ENCODE measurements at regions not wholly inside any gene's neighbourhood (a gene's known extent, or its start where the extent isn't known, plus 50 kb on each side); places are given as distances from the start of the nearest gene placed in this dataset.
"Not testable (repeated sequence)": the region's sequence is repeated elsewhere in the genome, so short reads cannot be mapped to it uniquely, and the experiment has no call there.

- Histone ChIP-seq H3K9ac (ENCODE audit: low read depth, low read length) (no peak overlapping the region), H3K9me3 (ENCODE audit: control insufficient read depth, insufficient read depth, low read length) (no peaks in the 10 kb centered on the region), H3K4me1 (ENCODE audit: control insufficient read depth, insufficient read depth, low read length) (no peaks in the 10 kb centered on the region), H3K36me3 (ENCODE audit: control insufficient read depth, insufficient read depth, low read length) (no peaks in the 10 kb centered on the region), H3K4me3 (ENCODE audit: low read depth, low read length) (no peak overlapping the region), H3K27me3 (ENCODE audit: control insufficient read depth, insufficient read depth, low read length) (no peaks in the 10 kb centered on the region)
Observed at GRCh38 chr3:86830566-86830965, 160.4 kb downstream of the VGLL3 start.

GRCh38 chr3:86828751-86829150 is 162.2 kb downstream of the VGLL3 start:
- H3K9me3 ChIP-seq (ENCODE audit: control insufficient read depth, insufficient read depth, low read length) = no peaks in the 10 kb centered on the region
- H3K27me3 ChIP-seq (ENCODE audit: control insufficient read depth, insufficient read depth, low read length) = no peaks in the 10 kb centered on the region
- H3K4me1 ChIP-seq (ENCODE audit: control insufficient read depth, insufficient read depth, low read length) = no peaks in the 10 kb centered on the region
- no peak overlapping the region for H3K9ac ChIP-seq (ENCODE audit: low read depth, low read length)
- H3K4me3 ChIP-seq (ENCODE audit: low read depth, low read length) = no peak overlapping the region
- H3K36me3 ChIP-seq (ENCODE audit: control insufficient read depth, insufficient read depth, low read length) = no peaks in the 10 kb centered on the region

GRCh38 chr3:86827582-86827981 is 163.4 kb downstream of the VGLL3 start:
- not testable (repeated sequence) for H3K9me3 ChIP-seq (ENCODE audit: control insufficient read depth, insufficient read depth, low read length); H3K9ac ChIP-seq (ENCODE audit: low read depth, low read length); H3K36me3 ChIP-seq (ENCODE audit: control insufficient read depth, insufficient read depth, low read length); H3K4me1 ChIP-seq (ENCODE audit: control insufficient read depth, insufficient read depth, low read length); H3K4me3 ChIP-seq (ENCODE audit: low read depth, low read length); H3K27me3 ChIP-seq (ENCODE audit: control insufficient read depth, insufficient read depth, low read length)

- Histone ChIP-seq H3K9ac (ENCODE audit: low read depth, low read length) (no peak overlapping the region), H3K9me3 (ENCODE audit: control insufficient read depth, insufficient read depth, low read length) (no peaks in the 10 kb centered on the region), H3K4me1 (ENCODE audit: control insufficient read depth, insufficient read depth, low read length) (no peaks in the 10 kb centered on the region), H3K4me3 (ENCODE audit: low read depth, low read length) (no peak overlapping the region), H3K36me3 (ENCODE audit: control insufficient read depth, insufficient read depth, low read length) (no peaks in the 10 kb centered on the region), H3K27me3 (ENCODE audit: control insufficient read depth, insufficient read depth, low read length) (no peaks in the 10 kb centered on the region)
Observed at GRCh38 chr3:86826292-86826691, 164.7 kb downstream of the VGLL3 start.

- Histone ChIP-seq H3K4me1 (ENCODE audit: control insufficient read depth, insufficient read depth, low read length) (peaks cover 8% of the 10 kb centered on the region), H3K9me3 (ENCODE audit: control insufficient read depth, insufficient read depth, low read length) (no peaks in the 10 kb centered on the region), H3K36me3 (ENCODE audit: control insufficient read depth, insufficient read depth, low read length) (no peaks in the 10 kb centered on the region), H3K4me3 (ENCODE audit: low read depth, low read length) (no peak overlapping the region), H3K9ac (ENCODE audit: low read depth, low read length) (no peak overlapping the region), H3K27me3 (ENCODE audit: control insufficient read depth, insufficient read depth, low read length) (no peaks in the 10 kb centered on the region)
Observed at GRCh38 chr3:86815880-86816279, 175.1 kb downstream of the VGLL3 start.

GRCh38 chr3:86814918-86815655 is 175.9 kb downstream of the VGLL3 start:
- no peaks in the 10 kb centered on the region for H3K9me3 ChIP-seq (ENCODE audit: control insufficient read depth, insufficient read depth, low read length)
- H3K4me1 ChIP-seq (ENCODE audit: control insufficient read depth, insufficient read depth, low read length) = peaks cover 8% of the 10 kb centered on the region
- H3K27me3 ChIP-seq (ENCODE audit: control insufficient read depth, insufficient read depth, low read length) = no peaks in the 10 kb centered on the region
- H3K36me3 ChIP-seq (ENCODE audit: control insufficient read depth, insufficient read depth, low read length) = no peaks in the 10 kb centered on the region
- H3K4me3 ChIP-seq (ENCODE audit: low read depth, low read length) = no peak overlapping the region
- H3K9ac ChIP-seq (ENCODE audit: low read depth, low read length) = no peak overlapping the region

GRCh38 chr3:86814321-86814720 is 176.6 kb downstream of the VGLL3 start:
- no peak overlapping the region for H3K9ac ChIP-seq (ENCODE audit: low read depth, low read length)
- no peaks in the 10 kb centered on the region for H3K27me3 ChIP-seq (ENCODE audit: control insufficient read depth, insufficient read depth, low read length)
- H3K4me3 ChIP-seq (ENCODE audit: low read depth, low read length) = no peak overlapping the region
- H3K9me3 ChIP-seq (ENCODE audit: control insufficient read depth, insufficient read depth, low read length) = no peaks in the 10 kb centered on the region
- no peaks in the 10 kb centered on the region for H3K36me3 ChIP-seq (ENCODE audit: control insufficient read depth, insufficient read depth, low read length)
- peaks cover 8% of the 10 kb centered on the region for H3K4me1 ChIP-seq (ENCODE audit: control insufficient read depth, insufficient read depth, low read length)

GRCh38 chr3:86801921-86802320 is 189.0 kb downstream of the VGLL3 start:
- Histone ChIP-seq H3K27me3 (ENCODE audit: control insufficient read depth, insufficient read depth, low read length) (no peaks in the 10 kb centered on the region), H3K36me3 (ENCODE audit: control insufficient read depth, insufficient read depth, low read length) (no peaks in the 10 kb centered on the region), H3K4me3 (ENCODE audit: low read depth, low read length) (no peak overlapping the region), H3K9ac (ENCODE audit: low read depth, low read length) (no peak overlapping the region), H3K4me1 (ENCODE audit: control insufficient read depth, insufficient read depth, low read length) (no peaks in the 10 kb centered on the region), H3K9me3 (ENCODE audit: control insufficient read depth, insufficient read depth, low read length) (no peaks in the 10 kb centered on the region)

- Histone ChIP-seq H3K27me3 (ENCODE audit: control insufficient read depth, insufficient read depth, low read length) (no peaks in the 10 kb centered on the region), H3K36me3 (ENCODE audit: control insufficient read depth, insufficient read depth, low read length) (no peaks in the 10 kb centered on the region), H3K9ac (ENCODE audit: low read depth, low read length) (no peak overlapping the region), H3K4me3 (ENCODE audit: low read depth, low read length) (no peak overlapping the region), H3K9me3 (ENCODE audit: control insufficient read depth, insufficient read depth, low read length) (no peaks in the 10 kb centered on the region), H3K4me1 (ENCODE audit: control insufficient read depth, insufficient read depth, low read length) (no peaks in the 10 kb centered on the region)
Observed at GRCh38 chr3:86801066-86801465, 189.9 kb downstream of the VGLL3 start.

GRCh38 chr3:86800116-86800515 is 190.8 kb downstream of the VGLL3 start:
- H3K36me3 ChIP-seq (ENCODE audit: control insufficient read depth, insufficient read depth, low read length) = no peaks in the 10 kb centered on the region
- H3K4me3 ChIP-seq (ENCODE audit: low read depth, low read length) = no peak overlapping the region
- H3K4me1 ChIP-seq (ENCODE audit: control insufficient read depth, insufficient read depth, low read length) = no peaks in the 10 kb centered on the region
- H3K9me3 ChIP-seq (ENCODE audit: control insufficient read depth, insufficient read depth, low read length) = no peaks in the 10 kb centered on the region
- no peak overlapping the region for H3K9ac ChIP-seq (ENCODE audit: low read depth, low read length)
- no peaks in the 10 kb centered on the region for H3K27me3 ChIP-seq (ENCODE audit: control insufficient read depth, insufficient read depth, low read length)

- no peaks in the 10 kb centered on the region for H3K27me3 ChIP-seq (ENCODE audit: control insufficient read depth, insufficient read depth, low read length)
- peaks cover 4% of the 10 kb centered on the region for H3K4me1 ChIP-seq (ENCODE audit: control insufficient read depth, insufficient read depth, low read length)
- H3K9me3 ChIP-seq (ENCODE audit: control insufficient read depth, insufficient read depth, low read length) = no peaks in the 10 kb centered on the region
- H3K4me3 ChIP-seq (ENCODE audit: low read depth, low read length) = no peak overlapping the region
- no peak overlapping the region for H3K9ac ChIP-seq (ENCODE audit: low read depth, low read length)
- no peaks in the 10 kb centered on the region for H3K36me3 ChIP-seq (ENCODE audit: control insufficient read depth, insufficient read depth, low read length)
Observed at GRCh38 chr3:86797946-86798345, 193.0 kb downstream of the VGLL3 start.

GRCh38 chr3:86794361-86795065 is 196.4 kb downstream of the VGLL3 start:
- H3K27me3 ChIP-seq (ENCODE audit: control insufficient read depth, insufficient read depth, low read length) = no peaks in the 10 kb centered on the region
- no peak overlapping the region for H3K9ac ChIP-seq (ENCODE audit: low read depth, low read length)
- H3K4me3 ChIP-seq (ENCODE audit: low read depth, low read length) = no peak overlapping the region
- H3K36me3 ChIP-seq (ENCODE audit: control insufficient read depth, insufficient read depth, low read length) = no peaks in the 10 kb centered on the region
- no peaks in the 10 kb centered on the region for H3K9me3 ChIP-seq (ENCODE audit: control insufficient read depth, insufficient read depth, low read length)
- H3K4me1 ChIP-seq (ENCODE audit: control insufficient read depth, insufficient read depth, low read length) = peaks cover 4% of the 10 kb centered on the region

Measured in iPS-15b (cell line).